Lung microvascular endothelial cell (primary cell): ENCODE measurements at regions not wholly inside any gene's neighbourhood (a gene's known extent, or its start where the extent isn't known, plus 50 kb on each side); places are given as distances from the start of the nearest gene placed in this dataset.

Source experiments
- DNase-seq, 2 donors: peaks; one replicate each; pipeline versions ENCODE4 v3.0.0 to v3.0.0-alpha.2; 2010; ENCODE audit warnings: low read depth in 2 of 2

DNA sequence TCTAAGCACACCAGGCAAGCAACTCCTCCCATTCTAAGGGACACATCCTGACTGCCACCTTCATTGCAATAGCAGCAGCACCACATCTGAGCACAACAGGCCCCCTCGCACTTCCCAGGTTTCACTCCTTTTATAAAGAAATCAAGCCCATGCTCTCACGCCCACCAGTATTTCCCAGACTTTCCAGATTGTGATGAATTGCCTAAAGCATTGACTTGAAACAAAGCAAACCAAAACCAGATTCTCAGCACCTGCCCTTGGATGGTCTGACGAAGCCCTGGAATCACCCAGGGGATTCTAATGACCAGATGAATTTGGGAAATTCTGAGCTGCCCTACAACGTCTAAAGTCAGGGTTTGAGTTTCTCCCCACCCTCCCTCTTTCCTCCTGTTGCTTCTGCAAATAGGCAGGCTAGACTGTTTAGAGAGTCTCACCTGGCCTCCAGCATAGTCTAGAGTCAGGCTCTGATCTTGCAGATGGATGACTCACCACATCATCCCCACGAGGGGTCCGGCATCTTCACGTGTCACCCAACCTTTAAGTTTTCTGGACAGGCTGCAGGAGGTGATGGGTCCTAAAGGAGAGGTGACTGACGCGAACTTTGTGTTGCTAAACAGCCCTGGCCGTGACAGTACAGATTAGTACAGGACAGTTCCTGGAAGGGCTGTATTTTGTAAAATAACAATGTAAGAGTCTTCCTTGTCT, 198.0 kb downstream of the SKIDA1 start:
- no peak for DNase-seq

DNA sequence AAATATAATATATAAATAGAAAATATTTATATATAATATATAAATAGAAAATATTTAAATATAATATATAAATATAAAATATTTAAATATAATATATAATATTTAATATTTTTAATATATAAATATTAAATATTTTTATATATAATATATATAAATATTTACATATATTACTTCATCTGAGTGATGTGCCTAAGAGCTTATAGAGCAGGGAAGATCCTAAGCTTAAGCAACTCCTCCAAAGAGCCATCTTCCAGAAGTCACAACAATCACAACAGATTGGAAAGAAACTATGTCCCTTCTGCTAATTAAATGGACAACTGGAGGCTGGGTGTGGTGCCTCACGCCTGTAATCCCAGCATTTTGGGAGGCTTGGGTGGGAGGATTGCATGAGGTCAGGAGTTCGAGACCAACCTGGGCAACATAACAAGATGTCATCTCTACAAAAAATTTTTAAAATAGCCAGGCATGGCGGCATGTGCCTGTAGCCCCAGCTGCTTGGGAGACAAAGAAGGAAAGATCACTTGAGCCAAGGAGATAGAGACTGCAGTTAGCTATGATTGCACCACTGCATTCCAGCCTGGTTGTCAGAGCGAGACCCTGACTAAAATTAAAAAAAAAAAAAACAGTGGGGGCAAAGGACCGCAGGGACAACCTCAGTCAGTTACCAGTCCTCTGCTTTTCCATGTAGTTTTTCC, 198.7 kb downstream of the SKIDA1 start:
- DNase-seq: no peak

DNA sequence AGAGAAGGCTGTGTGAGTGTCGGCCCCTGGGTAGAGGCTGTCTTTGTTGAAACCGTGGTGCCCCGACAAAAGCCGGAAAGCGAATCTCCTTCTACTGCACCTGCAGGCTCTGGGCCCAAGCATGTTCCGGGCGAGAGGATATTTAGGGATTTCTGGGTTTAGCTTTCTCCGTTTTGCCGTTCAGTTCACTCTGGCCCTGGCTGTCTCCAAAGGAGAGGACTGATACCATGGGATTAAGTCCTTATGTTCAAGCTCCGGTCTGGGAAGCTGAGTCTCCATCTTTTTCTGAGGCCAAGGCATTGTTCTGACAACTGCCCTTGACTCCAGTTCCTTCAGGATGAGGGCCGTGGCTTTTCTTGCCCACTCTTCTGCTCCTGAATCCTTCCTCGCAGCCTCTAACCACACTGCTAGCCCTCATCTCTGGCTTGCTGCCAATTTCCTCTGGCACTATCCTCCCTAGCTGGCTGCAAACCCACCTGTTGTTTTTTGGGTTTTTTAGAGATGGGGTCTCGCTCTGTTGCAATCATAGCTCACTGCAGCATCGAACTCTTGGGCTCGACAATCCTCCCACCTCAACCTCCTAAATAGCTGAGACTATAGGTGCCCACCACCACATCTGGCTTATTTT, 206.8 kb downstream of the SKIDA1 start:
- peak; percentile 35 to 67 for DNase-seq

DNA sequence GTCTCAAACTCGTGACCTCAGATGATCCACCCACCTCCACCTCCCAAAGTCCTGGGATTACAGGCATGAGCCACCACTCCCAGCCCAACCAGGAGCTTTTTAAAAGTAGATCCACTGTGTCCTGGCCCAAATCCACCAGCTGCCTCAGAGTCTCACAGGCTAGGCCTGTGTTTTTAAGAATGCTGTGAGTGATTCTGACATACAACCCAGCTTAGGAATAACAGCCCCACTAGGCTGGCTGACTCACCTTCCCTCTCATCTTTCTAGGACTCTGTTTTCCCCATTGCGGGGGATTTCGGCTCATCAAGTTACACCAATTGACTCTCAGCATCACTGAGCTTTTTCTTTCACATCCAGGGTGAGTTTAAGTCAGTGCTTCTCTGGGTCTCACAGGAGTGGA, 207.6 kb downstream of the SKIDA1 start:
- DNase-seq: peak in 1 of 2 donors; percentile 56

DNA sequence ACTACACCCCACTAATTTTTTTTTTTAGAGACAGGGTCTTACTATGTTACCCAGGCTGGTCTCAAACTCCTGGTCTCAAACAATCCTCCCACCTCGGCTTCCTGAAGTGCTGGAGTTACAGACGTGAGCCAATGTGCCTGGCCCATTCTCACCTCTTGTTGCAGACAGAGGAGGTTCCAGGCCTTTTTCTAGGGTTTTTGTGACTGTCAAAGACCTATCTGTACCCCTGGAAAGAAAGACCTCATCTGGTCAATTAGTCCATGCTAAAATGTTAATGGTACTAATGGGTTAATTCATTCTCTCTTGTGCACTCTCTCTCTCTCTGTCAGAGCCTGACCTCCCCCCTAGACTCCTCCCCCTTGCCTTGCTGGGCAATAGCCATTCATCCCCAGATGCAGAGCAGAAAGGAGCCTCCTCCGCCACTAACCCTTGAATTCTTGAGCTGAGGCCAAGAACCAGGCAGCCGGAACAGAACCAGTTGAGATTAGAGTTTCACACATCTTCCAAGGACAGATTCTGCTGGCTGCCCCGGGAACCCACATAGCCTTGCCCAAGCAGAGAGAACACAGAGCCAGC, 209.7 kb downstream of the SKIDA1 start:
- peak in 1 of 2 donors; percentile 83 for DNase-seq

DNA sequence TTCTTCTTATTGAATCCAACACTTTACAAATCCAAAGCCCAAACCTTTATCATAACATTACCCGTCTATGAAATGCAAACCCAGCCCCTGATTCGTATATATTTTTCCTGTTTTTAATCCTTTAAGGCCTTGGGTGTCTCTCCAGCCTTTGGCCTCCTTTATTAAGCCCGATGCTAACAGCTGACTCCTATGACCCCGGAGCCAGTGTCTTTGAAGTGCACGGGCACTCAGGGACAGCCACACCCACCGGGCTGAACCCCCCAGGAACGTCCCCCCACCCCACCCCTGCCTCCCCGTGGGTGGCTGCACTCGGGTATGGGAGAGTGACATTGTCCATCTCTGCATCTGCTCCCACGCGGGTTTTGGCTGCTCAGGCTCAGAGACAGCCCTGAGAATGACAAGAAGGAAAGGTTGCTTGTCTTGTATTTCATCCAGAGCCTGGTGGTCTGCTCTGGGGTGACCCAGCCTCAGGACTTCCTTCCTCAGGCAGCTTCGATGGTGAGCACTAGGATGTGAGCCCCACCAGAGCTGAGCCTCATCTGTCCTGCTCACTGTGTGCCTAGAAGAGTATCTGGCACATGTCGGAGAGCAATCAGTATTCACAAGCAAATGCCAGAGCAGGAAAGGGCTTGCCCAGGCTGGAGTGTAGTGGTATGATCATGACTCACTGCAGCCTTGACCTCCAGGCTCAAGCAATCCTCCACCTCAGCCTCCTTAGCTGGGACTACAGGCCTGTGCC, 210.4 kb downstream of the SKIDA1 start:
- DNase-seq: peak; percentile 40 to 75

DNA sequence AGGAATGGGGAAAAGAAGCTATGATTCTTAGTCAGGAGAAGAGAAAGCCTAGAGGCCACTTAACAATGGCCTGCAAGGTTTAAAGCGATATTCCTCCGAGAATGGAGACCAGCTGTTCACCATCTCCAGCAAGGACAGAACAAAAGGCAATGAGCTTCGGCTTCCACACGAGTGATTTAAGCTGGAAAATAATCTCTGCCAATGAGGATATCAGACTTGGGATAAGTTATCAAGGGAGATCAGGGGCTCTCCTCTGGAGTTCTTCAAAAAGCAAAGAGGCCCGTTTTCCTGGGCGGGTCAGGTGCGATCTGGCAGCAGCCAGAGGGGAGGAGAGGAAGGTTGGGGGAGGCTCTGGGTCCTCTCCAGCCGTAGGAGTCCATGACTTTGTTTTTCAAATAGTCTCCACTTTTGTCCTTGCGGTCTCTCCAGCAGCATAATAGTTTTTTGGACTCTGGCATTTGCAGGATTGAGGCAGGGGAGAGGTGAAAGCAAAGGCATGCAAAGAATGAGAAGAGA, 211.3 kb downstream of the SKIDA1 start:
- peak in 1 of 2 donors; percentile 55 for DNase-seq

DNA sequence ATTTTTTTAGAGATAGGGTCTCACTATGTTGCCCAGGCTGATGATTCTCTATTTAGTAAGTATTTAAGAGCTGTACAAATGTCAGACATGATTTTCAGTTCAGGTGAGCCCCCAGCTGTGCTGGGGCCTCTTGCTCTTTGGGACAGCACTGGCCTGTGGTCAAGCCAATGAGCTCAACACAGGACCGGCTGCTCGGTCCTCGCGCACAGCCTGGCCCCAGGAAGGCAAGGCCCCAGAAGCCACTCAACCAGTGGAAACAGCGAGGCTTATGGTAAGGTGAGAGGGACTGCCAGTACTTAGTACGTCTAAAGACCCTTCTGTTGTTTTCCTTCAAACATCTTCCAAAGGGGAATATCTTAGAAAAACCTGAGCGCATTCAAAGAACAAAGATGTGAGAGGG, 211.8 kb downstream of the SKIDA1 start:
- DNase-seq: no peak

DNA sequence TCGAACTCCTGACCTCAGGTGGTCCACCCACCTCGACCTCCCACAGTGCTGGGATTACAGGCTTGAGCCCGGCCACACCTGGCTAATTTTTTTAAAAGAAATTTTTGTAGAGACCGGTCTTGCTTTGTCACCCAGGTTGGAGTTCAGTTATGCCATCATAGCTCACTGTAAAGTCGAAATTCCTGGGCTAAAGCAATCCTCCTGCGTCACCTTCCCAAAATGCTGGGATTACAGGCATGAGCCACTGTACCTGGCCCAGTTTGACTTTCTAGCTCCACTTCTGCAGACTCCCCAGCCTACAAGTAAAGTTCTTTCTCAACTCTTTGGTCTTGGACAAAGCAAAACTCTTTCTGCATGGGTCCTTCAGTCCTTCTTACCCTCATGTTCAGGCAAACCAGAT, 214.1 kb downstream of the SKIDA1 start:
- no peak for DNase-seq

DNA sequence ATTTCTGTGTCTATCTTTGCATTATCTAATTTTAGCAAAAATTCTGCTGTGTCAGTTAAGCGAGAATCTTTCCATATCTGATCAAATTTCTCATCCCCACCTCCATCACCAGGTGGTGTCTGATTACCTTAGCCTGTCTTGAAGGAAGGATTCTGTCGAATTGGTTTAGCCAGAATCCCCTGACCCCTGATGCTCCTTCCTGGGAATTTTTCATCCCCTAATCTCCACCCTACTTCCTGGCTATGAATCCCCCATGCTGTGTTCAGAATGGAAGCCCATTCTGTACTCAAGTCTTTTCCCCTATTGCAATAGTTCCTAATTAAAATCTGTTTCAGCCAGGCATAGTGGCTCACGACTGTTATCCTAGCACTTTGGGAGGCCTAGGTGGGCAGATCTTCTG, 216.1 kb downstream of the SKIDA1 start:
- DNase-seq: no peak

DNA sequence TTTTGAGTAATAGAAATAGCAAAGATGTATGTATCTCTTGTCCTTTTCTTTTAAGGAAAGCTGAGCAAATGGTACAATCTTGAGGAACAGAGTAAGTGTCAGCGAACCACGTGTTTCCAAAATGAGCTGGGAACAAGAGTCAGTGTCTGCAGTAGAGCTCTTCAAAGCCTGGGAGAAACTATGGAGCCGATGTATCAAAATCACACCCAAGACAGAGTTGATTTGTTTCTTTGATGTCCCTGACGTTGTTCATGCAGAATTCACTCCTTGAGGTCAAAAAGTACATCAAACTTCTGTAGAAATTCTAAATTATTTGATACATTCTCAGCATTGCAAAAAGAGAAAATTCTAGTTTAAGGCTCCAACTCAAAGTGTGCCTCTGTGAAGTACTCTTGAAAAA, 216.5 kb downstream of the SKIDA1 start:
- no peak for DNase-seq

DNA sequence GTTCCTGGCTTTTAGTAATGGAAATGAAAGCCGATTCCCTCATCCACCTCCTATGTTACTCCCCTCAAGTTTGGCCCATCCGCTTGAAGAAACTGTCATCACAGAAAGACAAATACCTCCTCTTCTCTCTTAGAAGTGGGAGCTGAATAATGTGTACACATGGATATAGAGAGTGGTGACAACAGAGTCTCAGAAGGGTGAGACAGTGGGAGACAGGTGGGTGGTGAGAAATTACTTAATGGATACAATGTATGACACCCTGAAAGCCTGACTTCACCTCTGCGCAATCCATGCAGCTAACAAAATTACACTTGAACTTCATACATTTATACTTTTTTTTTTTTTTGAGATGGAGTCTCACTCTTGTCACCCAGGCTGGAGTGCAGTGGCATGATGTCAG, 217.5 kb downstream of the SKIDA1 start:
- no peak for DNase-seq

DNA sequence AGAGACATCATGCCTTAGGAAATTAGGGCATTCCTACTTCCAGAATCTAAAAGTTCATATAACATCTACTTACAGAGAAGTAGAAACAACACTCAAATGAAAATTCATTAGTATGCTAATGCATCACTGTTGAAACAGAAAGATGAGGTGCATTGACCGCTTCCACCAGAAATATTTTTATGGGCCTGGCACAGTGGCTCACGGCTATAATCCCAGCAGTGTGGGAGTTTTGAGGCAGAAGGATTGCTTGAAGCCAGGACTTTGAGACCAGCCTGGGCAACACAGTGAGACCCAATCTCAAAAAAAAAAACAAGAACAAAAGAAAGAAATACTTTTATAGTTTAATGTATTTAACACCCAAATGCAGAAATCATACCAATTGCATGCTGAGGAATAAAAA, 220.9 kb downstream of the SKIDA1 start:
- DNase-seq: no peak

DNA sequence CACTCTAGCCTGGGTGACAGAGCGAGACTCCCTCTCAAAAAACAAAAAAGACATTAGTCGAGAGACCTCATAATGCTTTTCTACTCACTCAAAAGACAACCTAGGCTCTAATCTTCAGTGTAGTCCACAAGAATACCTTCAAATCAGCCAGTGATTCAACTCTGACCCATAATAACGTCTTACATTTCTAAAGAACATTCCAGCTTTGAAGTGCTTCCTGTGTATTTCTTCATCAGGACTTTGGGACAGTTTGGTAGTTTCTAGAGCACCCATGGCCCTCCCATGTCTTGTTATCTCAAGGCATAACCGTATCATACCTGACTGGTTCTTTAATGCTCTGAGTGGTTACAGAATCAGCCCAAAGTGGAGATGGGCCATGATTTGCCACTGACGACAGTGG, 221.3 kb downstream of the SKIDA1 start:
- peak in 1 of 2 donors; percentile 10 for DNase-seq

DNA sequence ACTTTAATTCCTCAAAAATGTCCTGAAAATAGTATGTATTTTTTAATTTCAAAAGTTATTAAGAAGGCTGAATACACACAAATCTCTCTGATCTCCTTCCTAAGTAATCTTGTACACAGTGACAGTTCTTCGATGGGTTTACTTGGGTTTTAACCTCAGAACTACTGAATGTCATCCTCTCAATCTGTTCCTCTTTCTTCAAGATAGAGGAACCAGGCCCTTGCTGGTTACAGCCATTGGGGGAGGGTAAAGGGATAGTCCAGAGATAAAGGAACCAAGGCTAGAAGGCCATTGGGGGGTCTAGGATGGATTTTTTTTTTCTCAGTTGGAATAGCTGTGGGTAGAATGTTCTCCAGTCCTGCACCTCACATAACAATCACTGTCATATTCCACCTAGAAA, 224.9 kb downstream of the SKIDA1 start:
- no peak for DNase-seq

DNA sequence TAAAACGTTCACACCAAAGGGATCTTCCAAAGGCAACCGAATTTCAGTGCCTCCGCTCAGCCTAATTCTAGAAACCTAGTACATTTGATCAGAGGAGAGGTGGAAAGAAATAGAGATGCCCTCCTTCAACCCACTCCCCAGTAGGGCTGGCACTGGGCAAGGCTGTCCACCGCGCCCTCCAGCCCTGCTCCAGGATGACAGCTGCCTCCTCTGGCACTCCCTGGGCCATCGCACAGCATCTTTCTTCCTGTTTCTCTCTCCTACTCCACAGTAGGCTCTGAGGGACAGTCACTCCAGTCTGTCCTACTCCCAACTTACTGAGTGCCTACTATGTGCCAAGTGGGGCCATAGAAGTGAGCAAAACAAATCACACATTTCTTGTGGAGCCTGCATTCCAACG, 226.2 kb downstream of the SKIDA1 start:
- DNase-seq: no peak

DNA sequence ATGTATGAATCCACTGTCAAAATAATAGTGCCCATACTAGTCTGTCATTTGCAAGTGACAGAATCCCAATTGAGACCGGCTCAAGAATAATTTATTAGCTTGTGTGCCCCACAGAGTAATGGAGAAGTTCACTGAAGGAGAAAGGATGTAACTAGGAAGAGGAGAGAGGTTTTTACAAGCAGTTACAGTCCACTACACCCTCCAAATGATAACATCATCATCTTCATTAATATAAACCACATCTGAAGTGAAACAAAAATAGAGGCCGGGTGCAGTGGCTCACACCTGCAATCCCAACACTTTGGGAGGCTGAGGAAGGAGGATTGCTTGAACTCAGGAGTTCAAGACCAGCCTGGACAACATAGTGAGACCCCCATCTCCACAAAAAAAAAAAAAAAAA, 226.8 kb downstream of the SKIDA1 start:
- DNase-seq: no peak

DNA sequence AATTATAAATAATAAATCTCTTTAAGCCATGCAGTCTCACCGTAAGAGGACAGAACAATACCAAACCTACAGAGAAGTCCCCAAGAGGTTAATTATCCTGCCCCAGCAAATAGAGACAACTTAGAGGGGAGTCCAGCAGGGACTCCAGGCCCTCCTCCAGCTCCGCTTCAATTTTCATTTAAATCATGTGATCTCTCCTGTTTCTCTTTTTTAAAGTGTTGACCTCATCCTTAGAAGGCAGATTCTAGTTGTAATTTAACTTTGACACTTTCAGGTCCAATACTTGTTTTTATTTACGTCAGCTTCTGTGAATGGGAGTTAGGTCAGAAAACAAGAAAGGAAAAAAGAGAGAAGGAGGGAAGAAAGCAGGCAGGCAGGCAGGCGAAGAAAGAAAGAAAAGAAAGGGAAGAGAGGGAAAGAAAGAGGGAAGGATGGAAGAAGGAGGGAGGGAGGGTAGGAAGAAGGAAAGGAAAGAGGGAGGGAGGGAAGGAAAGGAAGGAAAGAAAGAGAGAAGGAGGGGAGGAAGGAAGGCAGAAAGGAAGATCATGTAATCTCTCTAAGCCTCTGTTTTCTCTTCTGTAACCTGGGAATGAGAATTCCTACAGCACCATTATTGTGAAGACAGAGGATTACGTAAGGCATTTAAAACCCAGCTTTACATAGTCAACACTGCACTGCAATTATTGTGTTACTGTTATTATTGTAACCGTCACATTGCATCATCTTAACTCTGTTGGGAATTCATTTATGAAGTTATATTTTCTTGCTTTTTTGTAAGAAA, 227.7 kb downstream of the SKIDA1 start:
- DNase-seq: no peak

DNA sequence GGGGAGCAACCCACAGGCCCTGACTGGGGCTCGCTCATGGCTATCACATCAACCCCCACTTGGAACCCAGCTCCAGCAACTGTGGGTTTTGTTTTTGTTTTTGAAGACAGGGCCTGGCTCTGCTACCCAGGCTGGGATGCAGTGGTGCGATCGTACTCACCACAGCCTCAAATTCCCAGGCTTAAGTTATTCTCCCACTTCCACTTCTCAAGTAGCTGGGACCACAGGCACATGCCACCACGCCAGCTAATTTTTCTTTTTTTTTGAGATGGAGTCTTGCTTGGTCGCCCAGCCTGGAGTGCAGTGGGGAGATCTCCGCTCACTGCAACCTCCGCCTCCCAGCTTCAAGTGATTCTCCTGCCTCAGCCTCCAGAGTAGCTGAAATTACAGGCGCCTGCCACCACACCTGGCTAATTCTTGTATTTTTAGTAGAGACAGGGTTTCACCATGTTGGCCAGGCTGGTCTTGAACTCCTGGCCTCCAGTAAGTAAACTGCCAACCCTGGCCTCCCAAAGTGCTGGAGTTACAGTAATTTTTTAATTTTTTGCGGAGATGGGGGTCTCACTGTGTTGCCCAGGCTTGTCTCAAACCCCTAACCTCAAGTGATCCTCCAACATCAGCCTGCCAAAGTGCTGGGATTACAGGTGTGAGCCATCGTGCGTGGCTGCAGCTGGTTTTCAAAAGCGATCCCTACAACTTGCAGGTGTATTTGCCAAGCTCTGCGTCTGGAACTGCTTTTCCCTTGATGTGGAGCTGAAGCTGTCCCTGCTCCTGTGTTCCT, 228.7 kb downstream of the SKIDA1 start:
- no peak for DNase-seq
